ENCODE measurements at regions not wholly inside any gene's neighbourhood (a gene's known extent, or its start where the extent isn't known, plus 50 kb on each side); places are given as distances from the start of the nearest gene placed in this dataset.
"Not testable (repeated sequence)": the region's sequence is repeated elsewhere in the genome, so short reads cannot be mapped to it uniquely, and the experiment has no call there.

DNA sequence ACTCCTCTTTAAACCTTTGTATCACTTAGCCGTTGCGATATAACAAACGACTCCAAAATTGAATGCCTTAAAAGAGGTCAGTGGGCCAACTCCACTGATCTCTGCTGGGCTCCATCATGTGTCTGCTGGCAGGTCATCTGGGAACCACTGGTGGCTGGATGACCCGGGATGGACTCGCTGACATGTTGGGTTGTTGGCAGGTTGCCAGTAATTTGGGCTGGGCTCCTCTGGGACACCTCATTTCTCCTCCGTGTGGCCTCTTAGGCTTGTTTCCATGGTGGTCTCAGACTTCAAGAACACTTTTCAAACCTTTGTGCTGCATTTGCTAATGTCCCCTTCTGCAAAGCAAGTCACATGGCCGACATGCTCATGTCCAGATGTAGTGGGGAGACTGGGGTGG, 139.3 kb upstream of the POU3F1 start:
- TF ChIP-seq POLR2A (IDR thresholded peaks at IDR 0.05; ENCODE audit: low read depth, low read length): no peak
- DNase-seq (ENCODE audit: insufficient read length, low spot score): no peak
- no peak for FAIRE-seq

- TF ChIP-seq POLR2A (IDR thresholded peaks at IDR 0.05; ENCODE audit: low read depth, low read length): no peak
- DNase-seq (ENCODE audit: insufficient read length, low spot score) (no peak), FAIRE-seq (no peak)
These were observed 137.2 kb upstream of the POU3F1 start for GRCh38 chr1:38183747-38184146.

DNA sequence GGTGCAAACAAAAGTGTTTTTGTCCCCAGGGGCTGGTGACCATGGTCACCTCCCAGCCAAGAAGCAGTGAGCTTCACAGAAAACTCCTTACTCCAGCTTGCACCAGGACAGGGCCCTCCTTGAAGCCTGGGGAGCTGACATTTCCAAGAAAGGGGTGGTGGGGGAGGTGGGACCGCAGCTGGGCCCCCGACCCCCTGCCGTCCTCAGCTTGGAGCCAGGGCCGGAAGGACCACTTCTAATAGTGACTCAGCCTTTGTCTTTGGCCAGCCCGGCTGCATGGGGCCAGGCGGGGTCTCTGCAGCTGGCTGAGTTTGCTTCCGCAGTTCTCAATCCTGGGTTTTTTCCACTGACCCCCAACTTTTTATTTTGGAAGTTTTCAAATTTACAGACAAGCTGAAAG, 136.5 kb upstream of the POU3F1 start:
- DNase-seq (ENCODE audit: insufficient read length, low spot score) (no peak), FAIRE-seq (no peak)
- TF ChIP-seq POLR2A (IDR thresholded peaks at IDR 0.05; ENCODE audit: low read depth, low read length): no peak

DNA sequence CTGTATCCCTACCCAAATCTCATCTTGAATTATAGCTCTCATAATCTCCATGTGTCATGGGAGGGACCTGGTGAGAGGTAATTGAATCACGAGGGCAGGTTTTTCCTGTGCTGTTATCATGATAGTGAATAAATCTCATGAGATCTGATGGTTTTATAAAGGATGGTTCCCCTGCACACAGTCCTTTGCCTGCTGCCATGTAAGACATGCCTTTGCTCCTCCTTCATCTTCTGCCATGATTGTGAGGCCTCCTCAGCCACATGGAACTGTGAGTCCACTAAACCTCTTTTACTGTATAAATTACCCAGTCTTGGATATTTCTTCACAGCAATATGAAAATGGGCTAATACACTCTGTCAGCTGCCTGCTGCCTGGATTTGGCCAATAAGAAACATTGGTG, 133.8 kb upstream of the POU3F1 start:
- FAIRE-seq: not testable (repeated sequence)

GRCh38 chr1:38179483-38179882, 132.9 kb upstream of the POU3F1 start:
- FAIRE-seq: no peak
- TF ChIP-seq POLR2A (IDR thresholded peaks at IDR 0.05; ENCODE audit: low read depth, low read length): no peak
- no peak for DNase-seq (ENCODE audit: insufficient read length, low spot score)

More for the DNA sequence above, 133.8 kb upstream of the POU3F1 start:
- DNase-seq (ENCODE audit: insufficient read length, low spot score): not testable (repeated sequence)

DNA sequence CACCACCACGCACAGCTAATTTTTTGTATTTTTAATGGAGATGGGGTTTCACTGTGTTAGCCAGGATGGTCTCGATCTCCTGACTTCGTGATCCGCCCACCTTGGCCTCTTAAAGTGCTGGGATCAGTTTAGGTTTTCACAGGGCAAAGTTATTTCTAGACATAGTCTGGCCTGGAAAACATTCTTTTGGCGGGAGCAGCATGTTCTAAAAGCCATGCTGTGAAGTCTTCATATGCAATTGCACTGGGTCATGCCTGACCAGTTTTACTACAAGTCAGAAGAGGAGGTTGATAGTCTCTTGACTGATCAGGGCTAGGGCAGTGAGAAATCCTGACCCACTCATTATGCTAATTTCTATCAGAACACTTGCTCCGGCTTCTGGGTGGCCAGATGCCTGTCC, 131.6 kb upstream of the POU3F1 start:
- FAIRE-seq: no peak
- no peak for TF ChIP-seq POLR2A (IDR thresholded peaks at IDR 0.05; ENCODE audit: low read depth, low read length)

DNA sequence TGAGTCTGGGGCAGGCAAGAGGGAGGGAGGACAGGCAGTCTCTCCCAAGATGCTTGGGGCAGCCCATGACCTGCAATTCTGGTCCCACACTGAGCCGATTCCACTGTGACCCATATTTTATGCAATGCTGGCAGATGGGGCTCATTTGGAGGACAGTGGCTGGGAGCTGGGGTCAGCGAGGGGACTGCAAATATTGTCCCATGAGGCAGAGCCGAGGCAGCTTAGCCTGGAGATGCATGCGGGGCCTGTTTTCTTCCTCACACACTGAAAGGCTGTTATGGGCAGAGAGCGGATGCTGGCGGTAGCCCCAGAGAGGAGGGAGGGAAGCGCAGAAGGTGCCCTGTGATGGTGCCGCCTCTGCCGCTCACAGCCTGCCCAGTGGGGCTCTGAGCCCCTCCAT, 128.5 kb upstream of the POU3F1 start:
- FAIRE-seq: no peak
- TF ChIP-seq POLR2A (IDR thresholded peaks at IDR 0.05; ENCODE audit: low read depth, low read length): no peak
- DNase-seq (ENCODE audit: insufficient read length, low spot score): no peak

More for the DNA sequence above, 131.6 kb upstream of the POU3F1 start:
- no peak for DNase-seq (ENCODE audit: insufficient read length, low spot score)

- FAIRE-seq (no peak), DNase-seq (ENCODE audit: insufficient read length, low spot score) (no peak)
- TF ChIP-seq POLR2A (IDR thresholded peaks at IDR 0.05; ENCODE audit: low read depth, low read length): no peak
These were observed 127.3 kb upstream of the POU3F1 start for GRCh38 chr1:38173848-38174247.

DNA sequence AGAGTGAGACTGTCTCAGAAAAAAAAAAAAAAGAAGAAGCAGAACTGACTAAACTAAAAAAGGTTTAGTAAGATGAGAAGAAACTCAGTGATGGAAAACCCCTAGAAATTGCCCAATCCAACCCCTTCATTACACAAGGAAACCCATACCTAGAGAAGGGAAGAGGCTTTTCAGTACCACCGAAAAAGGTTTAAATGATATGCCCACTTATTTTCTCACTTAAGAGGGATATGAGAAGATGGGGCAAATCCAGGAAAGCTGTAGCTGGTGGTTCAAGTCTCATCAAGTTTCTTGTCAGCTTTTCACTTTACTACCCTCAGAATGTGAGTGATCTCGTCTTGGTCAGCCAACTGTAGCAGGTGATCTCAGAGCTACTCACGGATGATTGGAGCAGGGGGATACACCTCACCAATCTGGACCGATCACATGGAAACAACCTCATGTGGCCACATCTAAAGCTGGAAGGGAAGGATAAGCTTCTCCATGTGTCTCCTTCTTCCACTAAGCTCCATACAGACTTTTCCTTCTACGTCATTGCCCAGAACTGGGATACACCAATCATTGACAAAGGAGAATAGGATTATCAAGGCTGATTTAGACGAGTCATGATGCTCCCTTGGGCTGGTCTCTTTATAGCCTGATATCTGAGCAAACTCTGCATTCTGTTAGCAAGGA, 126.7 kb upstream of the POU3F1 start:
- TF ChIP-seq POLR2A (IDR thresholded peaks at IDR 0.05; ENCODE audit: low read depth, low read length): no peak
- no peak for FAIRE-seq
- DNase-seq (ENCODE audit: insufficient read length, low spot score): no peak

DNA sequence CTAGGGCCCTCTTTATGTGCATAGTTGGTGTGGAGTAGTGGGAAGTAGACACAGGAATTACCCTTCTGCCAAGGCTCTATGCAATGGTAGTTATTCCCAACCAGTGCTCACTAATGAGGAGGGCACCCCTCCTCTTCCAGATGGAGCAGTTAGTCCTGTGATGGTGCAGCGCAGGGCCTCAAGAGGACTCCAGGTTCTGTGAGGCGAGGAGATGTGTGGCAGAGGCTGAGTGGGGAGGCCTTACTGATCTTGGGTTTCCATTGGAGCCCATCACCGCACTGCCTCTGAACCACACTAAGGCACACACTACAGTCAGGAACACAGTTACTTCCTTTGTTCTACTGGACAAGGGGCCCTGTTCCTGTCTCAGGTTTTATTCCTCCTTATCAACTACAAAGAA, 122.5 kb upstream of the POU3F1 start:
- TF ChIP-seq POLR2A (IDR thresholded peaks at IDR 0.05; ENCODE audit: low read depth, low read length): no peak
- DNase-seq (ENCODE audit: insufficient read length, low spot score) (no peak), FAIRE-seq (no peak)

- TF ChIP-seq POLR2A (IDR thresholded peaks at IDR 0.05; ENCODE audit: low read depth, low read length): no peak
- FAIRE-seq (no peak), DNase-seq (ENCODE audit: insufficient read length, low spot score) (no peak)
These were observed 121.8 kb upstream of the POU3F1 start for GRCh38 chr1:38168365-38168764.

- TF ChIP-seq POLR2A (IDR thresholded peaks at IDR 0.05; ENCODE audit: low read depth, low read length): no peak
- no peak for FAIRE-seq
- no peak for DNase-seq (ENCODE audit: insufficient read length, low spot score)
These were observed 119.9 kb upstream of the POU3F1 start for GRCh38 chr1:38166461-38166860.

DNA sequence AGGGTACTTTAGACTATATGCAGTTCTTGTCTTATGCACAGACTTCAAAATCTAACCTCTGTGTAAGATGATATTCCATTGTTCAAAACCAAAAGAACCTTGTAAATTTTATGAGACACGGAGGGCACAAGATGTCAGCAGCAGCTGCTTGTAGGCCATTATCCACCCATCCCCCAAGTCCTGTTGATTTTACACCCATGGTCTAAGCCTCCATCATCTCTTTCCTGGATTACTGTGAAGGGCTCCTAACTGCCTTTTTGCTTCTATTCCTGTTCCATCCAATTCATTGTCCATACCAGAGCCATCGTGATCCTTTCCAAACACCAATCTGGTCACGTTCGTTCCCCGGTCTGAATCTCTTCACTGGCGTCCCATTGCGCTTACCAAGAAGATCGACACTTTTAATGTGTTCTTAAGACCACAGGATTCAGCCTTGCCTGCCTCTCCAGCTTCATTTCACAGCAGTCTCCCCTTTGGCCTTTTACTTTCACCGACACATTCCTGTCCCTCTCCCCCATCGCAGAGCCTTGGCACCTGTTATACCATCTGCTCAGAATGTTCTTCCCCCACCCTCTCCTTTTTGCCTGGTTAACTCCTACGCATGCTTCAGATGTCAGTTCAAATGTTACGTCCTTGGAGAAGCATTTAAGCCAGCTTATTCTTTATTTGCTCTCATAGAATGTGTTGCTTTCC, 107.3 kb upstream of the POU3F1 start:
- TF ChIP-seq POLR2A (IDR thresholded peaks at IDR 0.05; ENCODE audit: low read depth, low read length): no peak
- DNase-seq (ENCODE audit: insufficient read length, low spot score) (no peak), FAIRE-seq (no peak)

DNA sequence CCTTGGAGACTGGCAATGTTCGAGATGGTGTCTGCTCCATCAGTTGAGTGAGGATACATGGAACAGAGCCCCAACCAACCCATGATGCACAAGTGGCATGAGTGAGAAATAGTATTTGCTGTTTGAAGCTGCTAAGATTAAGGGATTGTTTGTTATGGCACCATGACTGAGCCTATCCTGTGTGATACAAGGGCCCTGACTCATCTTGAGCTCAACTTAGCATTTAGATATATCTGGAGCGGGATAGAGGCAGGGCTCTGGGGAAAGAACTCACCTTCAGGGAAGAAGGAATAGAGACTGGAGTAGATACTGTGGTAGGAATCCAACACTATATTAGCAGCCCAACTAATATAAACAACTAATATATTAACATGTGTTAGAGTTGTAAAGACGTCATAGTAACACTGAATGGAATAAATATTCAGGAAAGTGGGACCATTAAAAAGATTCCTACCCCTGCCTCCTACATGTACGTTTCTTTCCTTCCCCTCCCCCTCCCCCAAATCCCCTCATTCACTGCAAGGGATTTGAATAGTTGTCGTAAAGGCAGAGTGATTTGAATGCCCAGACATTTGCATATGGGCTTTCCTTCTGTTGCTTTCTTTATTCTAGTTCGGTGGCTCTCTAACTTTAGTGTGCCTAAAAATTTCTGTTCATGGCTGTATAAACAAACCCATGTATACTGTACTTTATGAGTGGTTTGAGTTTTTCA, 106.6 kb upstream of the POU3F1 start:
- TF ChIP-seq POLR2A (IDR thresholded peaks at IDR 0.05; ENCODE audit: low read depth, low read length): no peak
- no peak for FAIRE-seq
- no peak for DNase-seq (ENCODE audit: insufficient read length, low spot score)

Measured in H54 (cell line).